Fibroblast of lung (primary cell): ENCODE measurements at regions not wholly inside any gene's neighbourhood (a gene's known extent, or its start where the extent isn't known, plus 50 kb on each side); places are given as distances from the start of the nearest gene placed in this dataset.

ENCODE experiments used
- EZH2 ChIP-seq: IDR thresholded peaks from 2 replicates; pipeline ENCODE4 v1.5.1; 2012; ENCODE audit warnings: low read length, control low read depth, mild to moderate bottlenecking; ENCODE audit errors: missing control alignments
- TF ChIP-seq, protein P1 (sequence below), 2 donors: IDR thresholded peaks in 1 of 2; conservative IDR thresholded peaks in 1 of 2; 1 replicate in 1 of 2; 2 replicates in 1 of 2; pipeline ENCODE4 v1.5.1; 2011 to 2012; ENCODE audit warnings: low read length in 2 of 2, control low read depth in 1 of 2, inconsistent platforms in 1 of 2, low read depth in 1 of 2, mild to moderate bottlenecking in 1 of 2

DNA sequence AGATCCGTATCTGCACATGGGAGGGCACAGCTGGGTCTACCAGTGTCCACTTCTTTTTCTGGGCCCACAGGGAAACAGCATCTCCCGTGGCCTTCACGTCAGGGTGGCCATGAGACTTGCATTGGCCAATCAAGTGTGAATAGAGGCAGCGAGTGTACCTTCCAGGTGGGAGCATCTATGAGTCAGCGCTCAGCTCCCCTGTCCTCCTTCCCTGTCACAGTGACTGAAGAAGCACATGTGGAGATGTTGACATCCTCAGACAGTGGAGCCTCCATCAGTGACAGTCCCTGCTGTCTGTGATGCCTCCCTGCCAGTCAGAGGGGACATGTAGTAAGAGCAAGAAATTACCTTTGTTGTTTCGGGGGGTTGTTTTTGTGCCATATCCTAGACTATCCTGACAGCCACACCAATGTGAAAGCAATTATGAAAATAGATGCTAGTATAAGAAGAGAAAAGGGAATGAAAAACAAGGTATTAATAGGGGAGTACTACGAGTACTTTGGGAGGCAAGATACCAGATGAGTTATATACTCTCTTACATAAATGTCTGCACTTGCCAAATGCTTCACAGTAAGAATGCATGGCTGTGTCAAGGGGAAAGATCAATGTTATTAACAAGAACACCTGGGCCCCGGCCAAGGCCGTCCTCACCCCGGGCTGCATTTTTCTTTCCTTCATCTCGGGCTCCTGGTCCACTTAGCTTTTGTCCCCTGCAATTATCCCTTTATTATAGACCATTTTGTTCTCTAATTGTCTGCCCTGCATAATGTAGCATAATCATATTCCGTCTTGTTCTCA lies 86.0 kb downstream of the MATN1 start:
- TF ChIP-seq, protein P1, sequence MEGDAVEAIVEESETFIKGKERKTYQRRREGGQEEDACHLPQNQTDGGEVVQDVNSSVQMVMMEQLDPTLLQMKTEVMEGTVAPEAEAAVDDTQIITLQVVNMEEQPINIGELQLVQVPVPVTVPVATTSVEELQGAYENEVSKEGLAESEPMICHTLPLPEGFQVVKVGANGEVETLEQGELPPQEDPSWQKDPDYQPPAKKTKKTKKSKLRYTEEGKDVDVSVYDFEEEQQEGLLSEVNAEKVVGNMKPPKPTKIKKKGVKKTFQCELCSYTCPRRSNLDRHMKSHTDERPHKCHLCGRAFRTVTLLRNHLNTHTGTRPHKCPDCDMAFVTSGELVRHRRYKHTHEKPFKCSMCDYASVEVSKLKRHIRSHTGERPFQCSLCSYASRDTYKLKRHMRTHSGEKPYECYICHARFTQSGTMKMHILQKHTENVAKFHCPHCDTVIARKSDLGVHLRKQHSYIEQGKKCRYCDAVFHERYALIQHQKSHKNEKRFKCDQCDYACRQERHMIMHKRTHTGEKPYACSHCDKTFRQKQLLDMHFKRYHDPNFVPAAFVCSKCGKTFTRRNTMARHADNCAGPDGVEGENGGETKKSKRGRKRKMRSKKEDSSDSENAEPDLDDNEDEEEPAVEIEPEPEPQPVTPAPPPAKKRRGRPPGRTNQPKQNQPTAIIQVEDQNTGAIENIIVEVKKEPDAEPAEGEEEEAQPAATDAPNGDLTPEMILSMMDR (conservative IDR thresholded peaks at IDR 0.05 in 1 of 2, IDR thresholded peaks at IDR 0.05 in 1 of 2; ENCODE audit: low read depth in 1 of 2, low read length in 2 of 2) = no peak
- TF ChIP-seq EZH2 = no peak
